ENCODE measurements at regions not wholly inside any gene's neighbourhood (a gene's known extent, or its start where the extent isn't known, plus 50 kb on each side); places are given as distances from the start of the nearest gene placed in this dataset.

DNA sequence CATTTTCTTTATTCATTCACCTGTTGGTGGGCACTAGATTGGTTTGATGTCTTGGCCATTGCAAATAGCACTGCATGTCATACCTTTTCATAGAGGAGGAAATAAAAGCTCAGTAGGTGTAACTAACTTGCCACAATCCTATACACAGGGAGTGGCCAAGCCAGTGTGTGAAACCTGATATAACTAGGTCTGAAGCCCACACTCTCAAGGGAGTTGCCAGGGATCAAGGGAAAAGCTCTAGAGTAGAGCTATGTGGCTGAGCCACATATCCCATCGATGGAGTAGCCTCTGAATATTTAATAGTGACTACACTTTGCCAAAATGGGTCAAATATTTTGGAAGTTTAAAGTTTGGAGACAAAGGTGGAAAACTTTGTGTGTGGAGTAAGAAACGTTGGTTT lies 66.1 kb upstream of the TSHZ3 start:
- Histone ChIP-seq H3K4me1 (ENCODE audit: control insufficient read depth in 2 of 2, insufficient read depth in 1 of 2, low read depth in 1 of 2, low read length in 2 of 2) (peaks cover 0 to 9% of the 10 kb centered on the region in 2 donors), H3K27me3 (ENCODE audit: control insufficient read depth in 3 of 3, insufficient read depth in 3 of 3, low read depth in 1 of 3, low read length in 3 of 3) (no peaks in the 10 kb centered on the region), H3K14ac (ENCODE audit: low read length) (no peak overlapping the region), H3K36me3 (replicated peaks in 1 of 2; ENCODE audit: control insufficient read depth in 2 of 2, insufficient read depth in 2 of 2, low read length in 2 of 2) (no peaks in the 10 kb centered on the region), H2BK15ac (ENCODE audit: low read length) (no peak overlapping the region), H4K8ac (ENCODE audit: low read depth, low read length) (no peak overlapping the region), H3K27ac (replicated peaks; ENCODE audit: low read length) (no peak overlapping the region), H3K9me3 (replicated peaks in 1 of 2; ENCODE audit: control insufficient read depth in 2 of 2, insufficient read depth in 1 of 2, low read depth in 1 of 2, low read length in 2 of 2) (no peaks in the 10 kb centered on the region), H3K23ac (ENCODE audit: low read depth, low read length, poor library complexity) (no peak overlapping the region), H3K18ac (ENCODE audit: low read length) (no peak overlapping the region), H2AK5ac (ENCODE audit: low read depth, low read length) (no peak overlapping the region), H2BK120ac (ENCODE audit: low read depth, low read length) (no peak overlapping the region), H3K4me2 (ENCODE audit: insufficient read depth, low read length, poor library complexity, severe bottlenecking) (no peak overlapping the region), H2AFZ (ENCODE audit: low read length) (no peak overlapping the region), H4K91ac (ENCODE audit: low read depth, low read length, poor library complexity) (no peak overlapping the region), H3K4me3 (ENCODE audit: low read length in 2 of 2) (no peak overlapping the region), H2BK12ac (ENCODE audit: low read length) (no peak overlapping the region), H3K4ac (ENCODE audit: low read length) (no peak overlapping the region), H3K79me1 (ENCODE audit: low read depth, low read length) (no peaks in the 10 kb centered on the region), H2BK5ac (ENCODE audit: low read length) (no peak overlapping the region), H3K9ac (ENCODE audit: low read depth, low read length, poor library complexity) (no peak overlapping the region)
- no CpG with 5 or more reads among the region's 2 CpGs for WGBS, 2 donors (ENCODE audit: extremely low coverage in 2 of 2, insufficient read length in 2 of 2, insufficient replicate concordance in 1 of 2)
- no peak for DNase-seq (ENCODE audit: low spot score)

DNA sequence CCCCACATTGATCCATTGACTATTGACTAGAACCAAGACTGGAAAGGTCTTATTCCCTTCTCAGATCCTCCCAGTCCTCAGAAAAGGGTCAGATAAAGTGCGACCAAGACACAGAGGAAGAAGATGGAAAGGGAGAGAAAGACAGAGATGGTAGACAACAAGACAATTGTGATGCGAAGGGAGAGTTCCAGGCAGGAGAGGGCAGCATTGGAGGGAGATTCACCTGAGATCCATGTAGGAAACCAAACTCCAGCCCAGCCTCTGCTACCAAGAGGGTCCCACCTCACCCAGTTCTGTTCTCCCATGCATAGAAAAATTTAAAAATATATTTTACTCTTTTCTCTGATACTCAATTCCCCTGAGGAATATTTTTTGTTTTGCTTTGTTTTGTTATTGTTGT lies 67.3 kb upstream of the TSHZ3 start:
- Histone ChIP-seq H3K14ac (ENCODE audit: low read length) (no peak overlapping the region), H2BK120ac (ENCODE audit: low read depth, low read length) (no peak overlapping the region), H3K27ac (replicated peaks; ENCODE audit: low read length) (no peak overlapping the region), H3K4ac (ENCODE audit: low read length) (no peak overlapping the region), H2BK15ac (ENCODE audit: low read length) (no peak overlapping the region), H4K8ac (ENCODE audit: low read depth, low read length) (no peak overlapping the region), H3K36me3 (replicated peaks in 1 of 2; ENCODE audit: control insufficient read depth in 2 of 2, insufficient read depth in 2 of 2, low read length in 2 of 2) (no peaks in the 10 kb centered on the region), H4K91ac (ENCODE audit: low read depth, low read length, poor library complexity) (no peak overlapping the region), H2BK5ac (ENCODE audit: low read length) (no peak overlapping the region), H3K9me3 (replicated peaks in 1 of 2; ENCODE audit: control insufficient read depth in 2 of 2, insufficient read depth in 1 of 2, low read depth in 1 of 2, low read length in 2 of 2) (no peaks in the 10 kb centered on the region), H3K18ac (ENCODE audit: low read length) (no peak overlapping the region), H3K9ac (ENCODE audit: low read depth, low read length, poor library complexity) (no peak overlapping the region), H3K4me3 (ENCODE audit: low read length in 2 of 2) (no peak overlapping the region), H2AK5ac (ENCODE audit: low read depth, low read length) (no peak overlapping the region), H2BK12ac (ENCODE audit: low read length) (no peak overlapping the region), H3K27me3 (ENCODE audit: control insufficient read depth in 3 of 3, insufficient read depth in 3 of 3, low read depth in 1 of 3, low read length in 3 of 3) (no peaks in the 10 kb centered on the region), H3K4me1 (ENCODE audit: control insufficient read depth in 2 of 2, insufficient read depth in 1 of 2, low read depth in 1 of 2, low read length in 2 of 2) (peaks cover 0 to 10% of the 10 kb centered on the region in 2 donors), H3K23ac (ENCODE audit: low read depth, low read length, poor library complexity) (no peak overlapping the region), H3K4me2 (ENCODE audit: insufficient read depth, low read length, poor library complexity, severe bottlenecking) (no peak overlapping the region), H3K79me1 (ENCODE audit: low read depth, low read length) (no peaks in the 10 kb centered on the region), H2AFZ (ENCODE audit: low read length) (no peak overlapping the region)
- no CpG with 5 or more reads among the region's 2 CpGs for WGBS, 2 donors (ENCODE audit: extremely low coverage in 2 of 2, insufficient read length in 2 of 2, insufficient replicate concordance in 1 of 2)
- DNase-seq (ENCODE audit: low spot score), result no peak

DNA sequence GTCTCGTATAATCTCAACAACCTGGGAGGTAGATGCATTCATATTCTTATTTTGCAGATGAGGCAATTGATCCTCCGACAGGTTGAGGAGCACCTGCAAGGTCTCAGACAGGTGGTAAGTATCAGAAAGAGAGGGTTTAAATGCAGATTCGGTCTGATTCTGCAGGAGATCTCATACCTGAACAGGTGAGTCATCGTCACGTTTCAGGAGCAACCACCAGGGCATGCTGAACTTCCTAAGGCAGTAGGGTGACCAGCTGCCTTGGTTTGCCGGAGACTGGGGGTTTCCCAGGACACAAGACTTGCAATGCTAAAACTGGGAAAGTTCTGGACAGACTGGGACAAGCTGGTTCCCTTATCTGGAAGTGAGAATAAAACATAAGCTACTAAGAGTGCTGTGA lies 68.8 kb upstream of the TSHZ3 start:
- H3K9ac ChIP-seq (ENCODE audit: low read depth, low read length, poor library complexity), result no peak overlapping the region
- H3K27ac ChIP-seq (replicated peaks; ENCODE audit: low read length), result no peak overlapping the region
- no peak overlapping the region for H2BK15ac ChIP-seq (ENCODE audit: low read length)
- peaks cover 0 to 10% of the 10 kb centered on the region in 2 donors for H3K4me1 ChIP-seq (ENCODE audit: control insufficient read depth in 2 of 2, insufficient read depth in 1 of 2, low read depth in 1 of 2, low read length in 2 of 2)
- DNase-seq (ENCODE audit: low spot score), result no peak
- no peak overlapping the region for H2AK5ac ChIP-seq (ENCODE audit: low read depth, low read length)
- no peak overlapping the region for H3K4ac ChIP-seq (ENCODE audit: low read length)
- H2BK12ac ChIP-seq (ENCODE audit: low read length), result no peak overlapping the region
- H3K14ac ChIP-seq (ENCODE audit: low read length), result no peak overlapping the region
- no peak overlapping the region for H4K91ac ChIP-seq (ENCODE audit: low read depth, low read length, poor library complexity)
- no peaks in the 10 kb centered on the region for H3K9me3 ChIP-seq (replicated peaks in 1 of 2; ENCODE audit: control insufficient read depth in 2 of 2, insufficient read depth in 1 of 2, low read depth in 1 of 2, low read length in 2 of 2)
- no peak overlapping the region for H2BK5ac ChIP-seq (ENCODE audit: low read length)
- no peak overlapping the region for H2AFZ ChIP-seq (ENCODE audit: low read length)
- no peak overlapping the region for H4K8ac ChIP-seq (ENCODE audit: low read depth, low read length)
- no peaks in the 10 kb centered on the region for H3K79me1 ChIP-seq (ENCODE audit: low read depth, low read length)
- no peaks in the 10 kb centered on the region for H3K36me3 ChIP-seq (replicated peaks in 1 of 2; ENCODE audit: control insufficient read depth in 2 of 2, insufficient read depth in 2 of 2, low read length in 2 of 2)
- H3K27me3 ChIP-seq (ENCODE audit: control insufficient read depth in 3 of 3, insufficient read depth in 3 of 3, low read depth in 1 of 3, low read length in 3 of 3), result no peaks in the 10 kb centered on the region
- H3K18ac ChIP-seq (ENCODE audit: low read length), result no peak overlapping the region
- H3K4me2 ChIP-seq (ENCODE audit: insufficient read depth, low read length, poor library complexity, severe bottlenecking), result no peak overlapping the region
- no peak overlapping the region for H3K4me3 ChIP-seq (ENCODE audit: low read length in 2 of 2)
- H3K23ac ChIP-seq (ENCODE audit: low read depth, low read length, poor library complexity), result no peak overlapping the region
- H2BK120ac ChIP-seq (ENCODE audit: low read depth, low read length), result no peak overlapping the region
- no CpG with 5 or more reads among the region's 6 CpGs for WGBS, 2 donors (ENCODE audit: extremely low coverage in 2 of 2, insufficient read length in 2 of 2, insufficient replicate concordance in 1 of 2)

- Histone ChIP-seq H3K36me3 (replicated peaks in 1 of 2; ENCODE audit: control insufficient read depth in 2 of 2, insufficient read depth in 2 of 2, low read length in 2 of 2) (no peaks in the 10 kb centered on the region), H3K9ac (ENCODE audit: low read depth, low read length, poor library complexity) (no peak overlapping the region), H3K9me3 (replicated peaks in 1 of 2; ENCODE audit: control insufficient read depth in 2 of 2, insufficient read depth in 1 of 2, low read depth in 1 of 2, low read length in 2 of 2) (no peaks in the 10 kb centered on the region), H2BK120ac (ENCODE audit: low read depth, low read length) (no peak overlapping the region), H3K23ac (ENCODE audit: low read depth, low read length, poor library complexity) (no peak overlapping the region), H3K4ac (ENCODE audit: low read length) (no peak overlapping the region), H3K27me3 (ENCODE audit: control insufficient read depth in 3 of 3, insufficient read depth in 3 of 3, low read depth in 1 of 3, low read length in 3 of 3) (no peaks in the 10 kb centered on the region), H2BK5ac (ENCODE audit: low read length) (no peak overlapping the region), H3K79me1 (ENCODE audit: low read depth, low read length) (no peaks in the 10 kb centered on the region), H2AFZ (ENCODE audit: low read length) (no peak overlapping the region), H3K4me3 (ENCODE audit: low read length in 2 of 2) (no peak overlapping the region), H2AK5ac (ENCODE audit: low read depth, low read length) (no peak overlapping the region), H4K8ac (ENCODE audit: low read depth, low read length) (no peak overlapping the region), H2BK12ac (ENCODE audit: low read length) (no peak overlapping the region), H3K14ac (ENCODE audit: low read length) (no peak overlapping the region), H2BK15ac (ENCODE audit: low read length) (no peak overlapping the region), H3K27ac (replicated peaks; ENCODE audit: low read length) (no peak overlapping the region), H3K4me2 (ENCODE audit: insufficient read depth, low read length, poor library complexity, severe bottlenecking) (no peak overlapping the region), H4K91ac (ENCODE audit: low read depth, low read length, poor library complexity) (no peak overlapping the region), H3K18ac (ENCODE audit: low read length) (no peak overlapping the region), H3K4me1 (ENCODE audit: control insufficient read depth in 2 of 2, insufficient read depth in 1 of 2, low read depth in 1 of 2, low read length in 2 of 2) (peaks cover 0 to 10% of the 10 kb centered on the region in 2 donors)
- WGBS, 2 donors (ENCODE audit: extremely low coverage in 2 of 2, insufficient read length in 2 of 2, insufficient replicate concordance in 1 of 2), result no CpG with 5 or more reads among the region's 8 CpGs
- DNase-seq (ENCODE audit: low spot score), result no peak
Measured at GRCh38 chr19:31418692-31419430, 69.6 kb upstream of the TSHZ3 start.

Data from neuronal stem cell (in vitro differentiated cells).